ENCODE measurements at regions not wholly inside any gene's neighbourhood (a gene's known extent, or its start where the extent isn't known, plus 50 kb on each side); places are given as distances from the start of the nearest gene placed in this dataset.

- intact Hi-C loops (cut with micrococcal nuclease; ENCODE audit: unreplicated experiment), result no loop called here
- RAD21 ChIA-PET (ENCODE audit: unreplicated experiment), result no interaction called here
These were observed 750.7 kb upstream of the KCND2 start for GRCh38 chr7:119522263-119522662.

DNA sequence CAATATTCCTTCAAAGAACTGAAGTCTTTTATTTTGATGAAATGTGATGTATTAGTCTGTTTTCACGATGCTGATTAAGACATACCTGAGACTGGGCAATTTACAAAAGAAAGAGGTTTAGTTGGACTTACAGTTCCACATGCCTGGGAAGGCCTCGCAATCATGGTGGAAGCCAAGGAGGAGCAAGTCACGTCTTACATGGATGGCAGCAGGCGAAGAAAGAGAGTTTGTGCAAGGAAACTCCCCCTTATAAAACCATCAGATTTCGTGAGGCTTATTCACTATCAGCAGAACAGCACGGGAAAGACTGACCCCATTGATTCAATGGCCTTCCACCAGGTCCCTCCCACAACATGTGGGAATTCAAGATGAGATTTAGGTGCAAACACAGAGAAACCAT is 750.3 kb upstream of the KCND2 start:
- in situ Hi-C loops (cut with MboI), result no loop called here
- H3K27me3 ChIP-seq (replicated peaks in 1 of 2; ENCODE audit: control insufficient read depth in 2 of 2, insufficient read depth in 2 of 2, low read length in 1 of 2), result no peaks in the 10 kb centered on the region
- ChIA-PET CTCF (interaction anchor here (0.6 kb wide), 1 partner anchor 37 kb away, joined by 3 read pairs; no protein-coding TSS in a partner anchor), RAD21 (ENCODE audit: unreplicated experiment) (no interaction called here), POLR2A (no interaction called here), SMC1A (ENCODE audit: uncharacterized antibody, unreplicated experiment) (interaction anchor here (0.7 kb wide), 1 partner anchor 10 kb away, joined by 3 read pairs; no protein-coding TSS in a partner anchor)
- H3K27ac ChIP-seq (ENCODE audit: control insufficient read depth, insufficient read depth), result no peak overlapping the region
- H2AFZ ChIP-seq (ENCODE audit: control insufficient read depth, low read depth, low read length), result no peak overlapping the region
- no peak for FAIRE-seq
- H3K9ac ChIP-seq (ENCODE audit: control insufficient read depth, insufficient read depth, low read length), result no peak overlapping the region
- H3K4me2 ChIP-seq (ENCODE audit: control insufficient read depth, insufficient read depth), result no peak overlapping the region
- TF ChIP-seq CHD1 (IDR thresholded peaks at IDR 0.05; ENCODE audit: low read depth, low read length) (no peak), USF1 (IDR thresholded peaks at IDR 0.05; ENCODE audit: borderline replicate concordance, extremely low read length, insufficient read depth, low read depth, low read length) (no peak), PAX8 (IDR thresholded peaks at IDR 0.05) (no peak), BMI1 (IDR thresholded peaks at IDR 0.05; ENCODE audit: borderline replicate concordance) (no peak), CREB1 (IDR thresholded peaks at IDR 0.05; ENCODE audit: low read depth) (no peak), NBN (IDR thresholded peaks at IDR 0.05) (no peak), SIN3A (IDR thresholded peaks at IDR 0.05; ENCODE audit: low read depth, low read length) (no peak)
- H4K20me1 ChIP-seq (ENCODE audit: control insufficient read depth, insufficient read depth), result no peaks in the 10 kb centered on the region
- no peaks in the 10 kb centered on the region for H3K9me3 ChIP-seq (replicated peaks; ENCODE audit: control insufficient read depth, insufficient read depth, low read length)
- H3K4me3 ChIP-seq, result no peak overlapping the region
- BruUV-seq (replicated peaks), result no TSS peak
- intact Hi-C loops (cut with micrococcal nuclease; ENCODE audit: unreplicated experiment), result no loop called here
- ATAC-seq, result no peak
- no peaks in the 10 kb centered on the region for H3K4me1 ChIP-seq (ENCODE audit: control insufficient read depth, insufficient read depth, low read length)
- no peaks in the 10 kb centered on the region for H3K36me3 ChIP-seq (ENCODE audit: control insufficient read depth in 2 of 2, insufficient read depth in 2 of 2, low read length in 1 of 2)
- no peak for DNase-seq (ENCODE audit: low read depth, low spot score)
- no peaks in the 10 kb centered on the region for H3K79me2 ChIP-seq (ENCODE audit: control insufficient read depth, insufficient read depth, low read length)
- 2% methylated on average over 6 of the region's 6 CpGs for WGBS (ENCODE audit: insufficient coverage, insufficient replicate concordance, low lambda C conversion rate, missing lambda C conversion rate)

More at GRCh38 chr7:119522263-119522662, 750.7 kb upstream of the KCND2 start:
- ATAC-seq (no peak), FAIRE-seq (no peak), DNase-seq (ENCODE audit: low read depth, low spot score) (no peak)
- H3K9me3 ChIP-seq (replicated peaks; ENCODE audit: control insufficient read depth, insufficient read depth, low read length), result no peaks in the 10 kb centered on the region
- BruUV-seq (replicated peaks), result no TSS peak
- H3K4me3 ChIP-seq, result no peak overlapping the region
- no peaks in the 10 kb centered on the region for H3K27me3 ChIP-seq (replicated peaks in 1 of 2; ENCODE audit: control insufficient read depth in 2 of 2, insufficient read depth in 2 of 2, low read length in 1 of 2)
- H4K20me1 ChIP-seq (ENCODE audit: control insufficient read depth, insufficient read depth), result no peaks in the 10 kb centered on the region
- no peak overlapping the region for H3K27ac ChIP-seq (ENCODE audit: control insufficient read depth, insufficient read depth)
- POLR2A ChIA-PET, result no interaction called here
- H3K9ac ChIP-seq (ENCODE audit: control insufficient read depth, insufficient read depth, low read length), result no peak overlapping the region
- in situ Hi-C loops (cut with MboI), result no loop called here
- no peak overlapping the region for H2AFZ ChIP-seq (ENCODE audit: control insufficient read depth, low read depth, low read length)
- no peak overlapping the region for H3K4me2 ChIP-seq (ENCODE audit: control insufficient read depth, insufficient read depth)
- SMC1A ChIA-PET (ENCODE audit: uncharacterized antibody, unreplicated experiment), result interaction anchor here (0.7 kb wide), 1 partner anchor 10 kb away, joined by 3 read pairs; no protein-coding TSS in a partner anchor
- no peaks in the 10 kb centered on the region for H3K79me2 ChIP-seq (ENCODE audit: control insufficient read depth, insufficient read depth, low read length)
- WGBS (ENCODE audit: insufficient coverage, insufficient replicate concordance, low lambda C conversion rate, missing lambda C conversion rate), result 33% methylated on average over 1 of the region's 1 CpG
- no peaks in the 10 kb centered on the region for H3K36me3 ChIP-seq (ENCODE audit: control insufficient read depth in 2 of 2, insufficient read depth in 2 of 2, low read length in 1 of 2)
- CTCF ChIA-PET, result no interaction called here
- TF ChIP-seq SPI1 (IDR thresholded peaks at IDR 0.05; ENCODE audit: borderline replicate concordance, insufficient read depth, low read depth, low read length) (peak; percentile 48; the same call in 1 of the 2 replicates), TCF12 (IDR thresholded peaks at IDR 0.05; ENCODE audit: low read depth, low read length) (no peak)
- no peaks in the 10 kb centered on the region for H3K4me1 ChIP-seq (ENCODE audit: control insufficient read depth, insufficient read depth, low read length)
